Ishikawa (cell line): ENCODE measurements at regions not wholly inside any gene's neighbourhood (a gene's known extent, or its start where the extent isn't known, plus 50 kb on each side); places are given as distances from the start of the nearest gene placed in this dataset.

Experiments used
- CREB1 ChIP-seq: IDR thresholded peaks from 2 replicates; pipeline ENCODE4 v1.6.1; 2012; ENCODE audit warnings: low read depth
- EP300 ChIP-seq: IDR thresholded peaks from 2 replicates; pipeline ENCODE4 v1.6.1; 2012; ENCODE audit warnings: borderline replicate concordance
- FOXM1 ChIP-seq: IDR thresholded peaks from 2 replicates; pipeline ENCODE4 v1.6.1; 2012; ENCODE audit warnings: low read depth, borderline replicate concordance
- RAD21 ChIP-seq: IDR thresholded peaks from 2 replicates; pipeline ENCODE4 v1.6.1; 2012; ENCODE audit warnings: low read depth
- TEAD4 ChIP-seq: IDR thresholded peaks from 2 replicates; pipeline ENCODE4 v1.6.1; 2012
- TF ChIP-seq, protein P1 (sequence below): IDR thresholded peaks from 2 replicates; pipeline ENCODE4 v1.6.1; 2012

GRCh38 chr9:7729371-7730163, 70.0 kb downstream of the DMAC1 start:
- no peak for TF ChIP-seq RAD21
- TF ChIP-seq CREB1 = no peak
- no peak for TF ChIP-seq EP300
- TF ChIP-seq, protein P1, sequence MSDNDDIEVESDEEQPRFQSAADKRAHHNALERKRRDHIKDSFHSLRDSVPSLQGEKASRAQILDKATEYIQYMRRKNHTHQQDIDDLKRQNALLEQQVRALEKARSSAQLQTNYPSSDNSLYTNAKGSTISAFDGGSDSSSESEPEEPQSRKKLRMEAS = no peak
- TF ChIP-seq FOXM1 = no peak
- no peak for TF ChIP-seq TEAD4
